ENCODE measurements at regions not wholly inside any gene's neighbourhood (a gene's known extent, or its start where the extent isn't known, plus 50 kb on each side); places are given as distances from the start of the nearest gene placed in this dataset.

DNA sequence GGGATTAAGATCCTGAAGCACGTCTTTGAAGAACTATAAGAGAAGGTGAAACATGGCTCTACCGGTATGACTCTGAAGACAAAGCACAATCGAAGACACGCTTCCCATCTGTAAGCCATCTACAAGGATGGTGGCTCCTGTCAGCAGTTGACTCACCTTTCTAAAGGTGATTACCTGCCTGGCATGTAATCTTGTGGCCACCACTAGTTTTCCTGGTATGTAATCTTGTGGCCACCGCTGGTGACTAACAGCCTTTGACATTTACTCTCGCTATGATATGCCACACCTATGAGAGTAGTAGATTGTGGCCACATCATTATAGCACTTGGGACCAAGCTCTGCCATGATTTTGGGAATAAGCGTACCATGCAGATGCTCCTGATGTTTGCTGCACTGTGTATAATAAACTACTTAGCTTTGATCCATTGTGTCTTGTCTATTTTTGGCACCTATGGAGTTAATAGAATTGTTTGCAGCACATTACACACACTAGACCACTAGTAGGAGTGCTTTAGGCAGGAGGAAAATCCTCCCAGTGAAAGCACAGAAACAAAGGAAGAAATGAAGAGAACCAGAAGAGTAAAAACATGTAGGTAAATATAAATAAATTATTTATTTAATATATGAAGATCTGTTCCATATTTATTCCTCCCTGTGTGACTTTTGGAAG is 59.8 kb downstream of the VAX1 start:
- Histone ChIP-seq H4K20me1 (replicated peaks; ENCODE audit: control insufficient read depth, insufficient read depth, low read length) (no peaks in the 10 kb centered on the region), H3K9me1 (ENCODE audit: control insufficient read depth, insufficient read depth, low read length) (no peaks in the 10 kb centered on the region), H3K9me3 (replicated peaks; ENCODE audit: control insufficient read depth, insufficient read depth, low read depth, low read length) (no peaks in the 10 kb centered on the region), H2AFZ (ENCODE audit: low read depth, low read length) (no peak overlapping the region), H3K4me2 (ENCODE audit: insufficient read depth, low read length) (no peak overlapping the region), H3K79me2 (ENCODE audit: control insufficient read depth, insufficient read depth, low read length) (no peaks in the 10 kb centered on the region), H3K4me1 (replicated peaks in 1 of 2; ENCODE audit: control insufficient read depth in 2 of 2, insufficient read depth in 2 of 2, low read length in 2 of 2) (no peaks in the 10 kb centered on the region), H3K36me3 (ENCODE audit: control insufficient read depth, insufficient read depth, low read length) (no peaks in the 10 kb centered on the region), H3K27me3 (ENCODE audit: control insufficient read depth in 2 of 2, insufficient read depth in 2 of 2, low read length in 2 of 2) (peaks cover 3 to 4% of the 10 kb centered on the region in 2 experiments; a peak in 2 of 5 replicates), H3K4me3 (no peak overlapping the region), H3K27ac (ENCODE audit: extremely low read depth, low read depth, low read length) (no peak overlapping the region), H3K9ac (ENCODE audit: insufficient read depth in 1 of 2, low read depth in 2 of 2, low read length in 2 of 2) (no peak overlapping the region)
- no TSS peak for BruUV-seq (replicated peaks)
- in situ Hi-C loops (cut with MboI) = no loop called here
- intact Hi-C loops (cut with micrococcal nuclease) = no loop called here
- FAIRE-seq (no peak), ATAC-seq (no peak), DNase-seq (ENCODE audit: extremely low read depth in 1 of 4, low spot score in 3 of 4) (no peak)
- no peak for TF ChIP-seq LCOR (CRISPR knock-in tag; IDR thresholded peaks at IDR 0.05)
- TF ChIP-seq SMC3 (conservative IDR thresholded peaks at IDR 0.05; ENCODE audit: insufficient read depth, low read depth, low read length) = no peak
- TF ChIP-seq PHB (CRISPR knock-in tag; IDR thresholded peaks at IDR 0.05) = no peak
- TF ChIP-seq ELF2 (CRISPR knock-in tag; IDR thresholded peaks at IDR 0.05) = no peak
- TF ChIP-seq SMAD3 (CRISPR knock-in tag; conservative IDR thresholded peaks at IDR 0.05) = no peak
- no peak for TF ChIP-seq GTF2F1 (IDR thresholded peaks at IDR 0.05; ENCODE audit: low read depth, low read length)
- no peak for TF ChIP-seq MEIS2 (IDR thresholded peaks at IDR 0.05; ENCODE audit: partially characterized antibody)
- no peak for TF ChIP-seq ZKSCAN1 (IDR thresholded peaks at IDR 0.05; ENCODE audit: low read depth, low read length)
- TF ChIP-seq ZC3H4 (CRISPR knock-in tag; IDR thresholded peaks at IDR 0.05; ENCODE audit: borderline replicate concordance) = no peak
- no peak for TF ChIP-seq CAMTA2 (CRISPR knock-in tag; conservative IDR thresholded peaks at IDR 0.05)
- TF ChIP-seq ZNF445 (CRISPR knock-in tag; IDR thresholded peaks at IDR 0.05; ENCODE audit: low read depth) = no peak
- TF ChIP-seq NFRKB (IDR thresholded peaks at IDR 0.05; ENCODE audit: low read depth) = no peak
- ChIA-PET CTCF (ENCODE audit: low intra/inter-chr PET ratio) (no interaction called here), POLR2A (no interaction called here)
- 1% methylated on average over 7 of the region's 7 CpGs for WGBS (ENCODE audit: insufficient coverage, low coverage, missing lambda C conversion rate)
